A549 (cell line): ENCODE measurements at regions not wholly inside any gene's neighbourhood (a gene's known extent, or its start where the extent isn't known, plus 50 kb on each side); places are given as distances from the start of the nearest gene placed in this dataset.

Source experiments
- ATAC-seq, 2 experiments: fragments of 200-7000 bp in 1 of 2; fragments of >200 bp in 1 of 2; cut with Nextera tagmentation in 1 of 2; cut with Tn5 transposase in 1 of 2; 3 replicates each; pipeline versions ENCODE4 v1.8.0 to v1.9.1; 2018 to 2020; ENCODE audit warnings: mild to moderate bottlenecking in 1 of 2, moderate library complexity in 1 of 2
- CTCF ChIA-PET: fragments of 300-600 bp; sonication (Branson Sonifier 250); formaldehyde crosslinking; extraction: SDS; loops from one replicate; lab custom pipeline; 2021; ENCODE audit warnings: antibody characterized with exemption, inconsistent platforms; lab: Yijun Ruan, JAX
- POLR2A ChIA-PET: fragments of 350-600 bp; formaldehyde crosslinking; extraction: SDS; loops from one replicate; lab custom pipeline; 2021; ENCODE audit warnings: antibody characterized with exemption, inconsistent platforms; lab: Yijun Ruan, JAX
- DNase-seq, 2 experiments: peaks; one replicate each; pipeline versions ENCODE4 v3.0.0 to v3.0.0-alpha.2; 2011 to 2016; ENCODE audit warnings: low read depth in 1 of 2, low spot score in 1 of 2
- FAIRE-seq: peaks from 2 replicates; lab custom pipeline; 2011; peaks lifted over from hg19 to GRCh38; lab: Jason Lieb, UNC
- H3K27ac ChIP-seq, 2 experiments: fragments of >200 bp; sonication (Bioruptor Twin); formaldehyde crosslinking; 3 replicates each; pipeline ENCODE4 v1.5.1; 2016 to 2017
- H3K4me1 ChIP-seq: fragments of >200 bp; sonication (Bioruptor Twin); formaldehyde crosslinking; 3 replicates; pipeline ENCODE4 v1.6.1; 2016
- H3K4me2 ChIP-seq: fragments of >200 bp; sonication (Bioruptor Twin); formaldehyde crosslinking; 3 replicates; pipeline ENCODE4 v1.6.1; 2016
- H3K4me3 ChIP-seq: fragments of >200 bp; sonication (Bioruptor Twin); formaldehyde crosslinking; 3 replicates; pipeline ENCODE4 v1.5.1; 2016
- H3K9me3 ChIP-seq: fragments of >200 bp; sonication (Bioruptor Twin); formaldehyde crosslinking; 3 replicates; pipeline ENCODE4 v1.6.1; 2016
- BHLHE40 ChIP-seq: IDR thresholded peaks from 2 replicates; pipeline ENCODE4 v1.6.1; 2012; ENCODE audit warnings: low read depth, low read length, inconsistent platforms
- CBX2 ChIP-seq: fragments of 200-600 bp; sonication (generic); IDR thresholded peaks from 2 replicates; pipeline ENCODE4 v1.6.1; 2016; ENCODE audit warnings: low read depth, mild to moderate bottlenecking, borderline replicate concordance
- CBX8 ChIP-seq: fragments of 200-600 bp; sonication (generic); IDR thresholded peaks from 2 replicates; pipeline ENCODE4 v1.6.1; 2016
- CHD2 ChIP-seq: fragments of 150-350 bp; IDR thresholded peaks from 2 replicates; pipeline ENCODE4 v1.6.1; 2014; ENCODE audit warnings: low read length; ENCODE audit not compliant: partially characterized antibody
- CHD4 ChIP-seq: fragments of 200-600 bp; sonication (generic); IDR thresholded peaks from 2 replicates; pipeline ENCODE4 v1.6.1; 2016; ENCODE audit warnings: antibody characterized with exemption, mild to moderate bottlenecking, borderline replicate concordance
- EHF ChIP-seq: fragments of 250-450 bp; sonication (Bioruptor Pico); IDR thresholded peaks from 2 replicates; pipeline ENCODE4 v1.5.0; 2020; ENCODE audit warnings: mild to moderate bottlenecking
- ESRRA ChIP-seq: fragments of 150-350 bp; IDR thresholded peaks from 2 replicates; pipeline ENCODE4 v1.6.1; 2014; ENCODE audit warnings: mild to moderate bottlenecking, low read length, borderline replicate concordance
- FOSL2 ChIP-seq, 2 experiments: fragments of 450-650 bp in 1 of 2; fragments of >200 bp in 1 of 2; sonication (Bioruptor Twin) in 1 of 2; formaldehyde crosslinking; IDR thresholded peaks; 2 replicates each; pipeline versions ENCODE4 v1.5.0 to v1.6.1; 2016 to 2020; ENCODE audit warnings: mild to moderate bottlenecking in 1 of 2, moderate library complexity in 1 of 2
- HOXA7 ChIP-seq: fragments of 250-450 bp; sonication (Bioruptor Pico); IDR thresholded peaks from 2 replicates; pipeline ENCODE4 v1.5.0; 2020; ENCODE audit warnings: mild to moderate bottlenecking, moderate library complexity
- HOXB5 ChIP-seq: fragments of 250-450 bp; sonication (Bioruptor Pico); IDR thresholded peaks from 2 replicates; pipeline ENCODE4 v1.5.0; 2020; ENCODE audit warnings: mild to moderate bottlenecking, moderate library complexity
- JUN ChIP-seq, 2 experiments: fragments of >200 bp; sonication (Bioruptor Twin); formaldehyde crosslinking; IDR thresholded peaks; 2 replicates in 1 of 2; 3 replicates in 1 of 2; pipeline ENCODE4 v1.6.1; 2016 to 2017
- MAFK ChIP-seq: fragments of 450-650 bp; IDR thresholded peaks from 2 replicates; pipeline ENCODE4 v1.6.1; 2014; ENCODE audit not compliant: partially characterized antibody
- MAZ ChIP-seq: fragments of 150-350 bp; IDR thresholded peaks from 2 replicates; pipeline ENCODE4 v1.6.1; 2014; ENCODE audit warnings: antibody characterized with exemption, low read depth, low read length, borderline replicate concordance
- MYC ChIP-seq: IDR thresholded peaks from 2 replicates; pipeline ENCODE4 v1.6.1; 2012; ENCODE audit warnings: mild to moderate bottlenecking, inconsistent platforms, low read length, improper control_type of control experiment, borderline replicate concordance
- NFE2L2 ChIP-seq: fragments of 150-350 bp; conservative IDR thresholded peaks from 2 replicates; pipeline ENCODE4 v1.6.1; 2014; ENCODE audit warnings: low read length
- NR3C1 ChIP-seq: fragments of >200 bp; sonication (Bioruptor Twin); formaldehyde crosslinking; IDR thresholded peaks from 3 replicates; pipeline ENCODE4 v1.6.1; 2017
- RAD21 ChIP-seq, 2 experiments: fragments of >200 bp in 1 of 2; sonication (Bioruptor Twin) in 1 of 2; formaldehyde crosslinking in 1 of 2; IDR thresholded peaks in 1 of 2; conservative IDR thresholded peaks in 1 of 2; 2 replicates in 1 of 2; 3 replicates in 1 of 2; pipeline ENCODE4 v1.6.1; 2012 to 2018; ENCODE audit warnings: inconsistent platforms in 1 of 2
- RCOR1 ChIP-seq: fragments of 150-350 bp; IDR thresholded peaks from 2 replicates; pipeline ENCODE4 v1.6.1; 2014; ENCODE audit warnings: antibody characterized with exemption, low read length, low read depth
- RFX5 ChIP-seq: fragments of 450-650 bp; IDR thresholded peaks from 2 replicates; pipeline ENCODE4 v1.7.1; 2014; ENCODE audit warnings: antibody characterized with exemption, mild to moderate bottlenecking, moderate library complexity
- RNF2 ChIP-seq: fragments of 200-600 bp; sonication (generic); IDR thresholded peaks from 2 replicates; pipeline ENCODE4 v1.6.1; 2016; ENCODE audit warnings: low read depth, mild to moderate bottlenecking, antibody characterized with exemption, moderate library complexity, borderline replicate concordance
- SMC3 ChIP-seq: fragments of >200 bp; sonication (Bioruptor Twin); formaldehyde crosslinking; IDR thresholded peaks from 3 replicates; pipeline ENCODE4 v1.6.1; 2018; ENCODE audit warnings: inconsistent platforms
- TFCP2L1 ChIP-seq: fragments of 250-450 bp; sonication (Bioruptor Pico); IDR thresholded peaks from 2 replicates; pipeline ENCODE4 v1.5.0; 2021; ENCODE audit warnings: mild to moderate bottlenecking
- ZC3H11A ChIP-seq: fragments of 450-650 bp; IDR thresholded peaks from 2 replicates; pipeline ENCODE4 v1.6.1; 2014; ENCODE audit warnings: antibody characterized with exemption, mild to moderate bottlenecking
- WGBS: methylation state at CpG from one replicate; pipeline ENCODE4 v1.1.6; 2017; ENCODE audit errors: missing lambda C conversion rate; 5-methylcytosine and 5-hydroxymethylcytosine counted together
- TF ChIP-seq, protein P1 (sequence below): fragments of 250-450 bp; sonication (Bioruptor Pico); IDR thresholded peaks from 2 replicates; pipeline ENCODE4 v1.5.0; 2021; ENCODE audit warnings: mild to moderate bottlenecking, moderate library complexity, borderline replicate concordance
- TF ChIP-seq, protein P2 (sequence below): IDR thresholded peaks from 2 replicates; pipeline ENCODE4 v1.6.1; 2012
- TF ChIP-seq, protein P3 (sequence below): IDR thresholded peaks from 2 replicates; pipeline ENCODE4 v1.6.1; 2012
- TF ChIP-seq, protein P4 (sequence below): fragments of 150-350 bp; IDR thresholded peaks from 2 replicates; pipeline ENCODE4 v1.6.1; 2014; ENCODE audit warnings: low read depth, mild to moderate bottlenecking, low read length

DNA sequence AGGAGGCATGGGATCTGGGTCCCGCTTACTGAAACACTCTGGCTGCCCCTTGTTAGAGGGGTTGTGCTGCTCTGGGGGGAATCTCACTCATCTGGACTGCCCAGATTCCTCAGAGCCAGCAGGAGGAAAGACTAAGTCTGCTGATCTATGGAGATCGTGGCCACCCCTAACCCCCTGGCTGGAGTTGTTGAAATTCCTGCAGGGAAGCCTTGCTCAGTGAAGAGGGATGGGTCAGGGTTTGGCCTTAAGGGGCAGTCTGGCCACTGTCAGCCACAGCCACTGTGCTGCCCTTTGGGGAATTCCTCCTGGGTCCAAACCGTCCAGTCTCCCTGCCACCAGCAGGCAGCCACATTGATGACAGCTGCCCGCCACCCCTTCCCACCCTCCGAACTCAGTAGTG is 362.0 kb upstream of the AMOT start:
- H3K27ac ChIP-seq, result no peak overlapping the region
- no peak overlapping the region for H3K4me2 ChIP-seq
- DNase-seq (no peak), ATAC-seq (no peak), FAIRE-seq (no peak)
- H3K9me3 ChIP-seq, result no peaks in the 10 kb centered on the region
- ChIA-PET POLR2A (no interaction called here), CTCF (no interaction called here)
- H3K4me1 ChIP-seq, result no peaks in the 10 kb centered on the region
- H3K4me3 ChIP-seq, result no peak overlapping the region
- TF ChIP-seq, protein P1, sequence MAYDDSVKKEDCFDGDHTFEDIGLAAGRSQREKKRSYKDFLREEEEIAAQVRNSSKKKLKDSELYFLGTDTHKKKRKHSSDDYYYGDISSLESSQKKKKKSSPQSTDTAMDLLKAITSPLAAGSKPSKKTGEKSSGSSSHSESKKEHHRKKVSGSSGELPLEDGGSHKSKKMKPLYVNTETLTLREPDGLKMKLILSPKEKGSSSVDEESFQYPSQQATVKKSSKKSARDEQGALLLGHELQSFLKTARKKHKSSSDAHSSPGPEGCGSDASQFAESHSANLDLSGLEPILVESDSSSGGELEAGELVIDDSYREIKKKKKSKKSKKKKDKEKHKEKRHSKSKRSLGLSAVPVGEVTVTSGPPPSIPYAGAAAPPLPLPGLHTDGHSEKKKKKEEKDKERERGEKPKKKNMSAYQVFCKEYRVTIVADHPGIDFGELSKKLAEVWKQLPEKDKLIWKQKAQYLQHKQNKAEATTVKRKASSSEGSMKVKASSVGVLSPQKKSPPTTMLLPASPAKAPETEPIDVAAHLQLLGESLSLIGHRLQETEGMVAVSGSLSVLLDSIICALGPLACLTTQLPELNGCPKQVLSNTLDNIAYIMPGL (CRISPR knock-in tag), result no peak
- no peak for TF ChIP-seq HOXB5
- no peak for TF ChIP-seq RNF2
- no peak for TF ChIP-seq FOSL2 (IDR thresholded peaks at IDR 0.05)
- no peak for TF ChIP-seq FOSL2 (CRISPR knock-in tag; IDR thresholded peaks at IDR 0.05)
- no peak for TF ChIP-seq CHD2
- TF ChIP-seq RFX5, result no peak
- TF ChIP-seq RCOR1, result no peak
- no peak for TF ChIP-seq CHD4
- TF ChIP-seq MYC, result no peak
- no peak for TF ChIP-seq ZC3H11A
- no peak for TF ChIP-seq MAZ
- TF ChIP-seq MAFK, result no peak
- TF ChIP-seq NR3C1, result no peak
- TF ChIP-seq JUN (IDR thresholded peaks at IDR 0.05), result no peak
- TF ChIP-seq HOXA7 (CRISPR knock-in tag), result no peak
- no peak for TF ChIP-seq EHF (CRISPR knock-in tag)
- TF ChIP-seq, protein P2, sequence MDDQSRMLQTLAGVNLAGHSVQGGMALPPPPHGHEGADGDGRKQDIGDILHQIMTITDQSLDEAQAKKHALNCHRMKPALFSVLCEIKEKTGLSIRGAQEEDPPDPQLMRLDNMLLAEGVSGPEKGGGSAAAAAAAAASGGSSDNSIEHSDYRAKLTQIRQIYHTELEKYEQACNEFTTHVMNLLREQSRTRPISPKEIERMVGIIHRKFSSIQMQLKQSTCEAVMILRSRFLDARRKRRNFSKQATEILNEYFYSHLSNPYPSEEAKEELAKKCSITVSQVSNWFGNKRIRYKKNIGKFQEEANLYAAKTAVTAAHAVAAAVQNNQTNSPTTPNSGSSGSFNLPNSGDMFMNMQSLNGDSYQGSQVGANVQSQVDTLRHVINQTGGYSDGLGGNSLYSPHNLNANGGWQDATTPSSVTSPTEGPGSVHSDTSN, result no peak
- TF ChIP-seq BHLHE40, result no peak
- TF ChIP-seq CBX8, result no peak
- 7% methylated on average over 2 of the region's 5 CpGs for WGBS

DNA sequence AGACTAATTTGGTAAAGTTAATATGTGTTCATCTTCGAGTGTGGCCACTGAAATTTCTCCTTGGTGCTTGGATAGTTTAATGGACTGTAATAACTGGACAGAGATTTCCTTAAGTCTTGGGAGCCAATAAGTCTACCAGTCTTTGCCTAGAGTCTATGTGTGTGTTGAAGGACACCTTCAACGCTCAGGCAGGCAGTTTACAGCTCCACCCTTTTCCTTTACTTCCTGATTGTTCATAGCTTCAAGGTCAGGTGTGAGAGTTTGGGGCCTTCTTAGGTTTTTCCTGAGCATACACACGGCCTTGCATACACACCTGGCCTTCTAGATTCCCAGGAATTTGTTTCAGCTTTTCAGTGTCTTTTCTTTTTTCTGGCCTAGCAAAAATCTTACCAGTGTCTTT is 355.3 kb upstream of the AMOT start:
- H3K9me3 ChIP-seq, result no peaks in the 10 kb centered on the region
- DNase-seq, result no peak
- no peaks in the 10 kb centered on the region for H3K4me1 ChIP-seq
- no peak for FAIRE-seq
- no peak for ATAC-seq
- H3K27ac ChIP-seq, result no peak overlapping the region
- ChIA-PET CTCF (no interaction called here), POLR2A (no interaction called here)
- no peak overlapping the region for H3K4me3 ChIP-seq
- TF ChIP-seq RAD21 (conservative IDR thresholded peaks at IDR 0.05 in 1 of 2, IDR thresholded peaks at IDR 0.05 in 1 of 2) (no peak), SMC3 (no peak), TFCP2L1 (CRISPR knock-in tag) (no peak), EHF (CRISPR knock-in tag) (no peak), ESRRA (no peak), RNF2 (no peak), NFE2L2 (no peak), CBX2 (no peak)
- TF ChIP-seq, protein P3, sequence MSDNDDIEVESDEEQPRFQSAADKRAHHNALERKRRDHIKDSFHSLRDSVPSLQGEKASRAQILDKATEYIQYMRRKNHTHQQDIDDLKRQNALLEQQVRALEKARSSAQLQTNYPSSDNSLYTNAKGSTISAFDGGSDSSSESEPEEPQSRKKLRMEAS, result no peak
- TF ChIP-seq, protein P4, sequence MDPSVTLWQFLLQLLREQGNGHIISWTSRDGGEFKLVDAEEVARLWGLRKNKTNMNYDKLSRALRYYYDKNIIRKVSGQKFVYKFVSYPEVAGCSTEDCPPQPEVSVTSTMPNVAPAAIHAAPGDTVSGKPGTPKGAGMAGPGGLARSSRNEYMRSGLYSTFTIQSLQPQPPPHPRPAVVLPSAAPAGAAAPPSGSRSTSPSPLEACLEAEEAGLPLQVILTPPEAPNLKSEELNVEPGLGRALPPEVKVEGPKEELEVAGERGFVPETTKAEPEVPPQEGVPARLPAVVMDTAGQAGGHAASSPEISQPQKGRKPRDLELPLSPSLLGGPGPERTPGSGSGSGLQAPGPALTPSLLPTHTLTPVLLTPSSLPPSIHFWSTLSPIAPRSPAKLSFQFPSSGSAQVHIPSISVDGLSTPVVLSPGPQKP, result no peak
- 4% methylated on average over 3 of the region's 3 CpGs for WGBS
- no peak overlapping the region for H3K4me2 ChIP-seq
